Glomerular visceral epithelial cell (primary cell): ENCODE measurements at regions not wholly inside any gene's neighbourhood (a gene's known extent, or its start where the extent isn't known, plus 50 kb on each side); places are given as distances from the start of the nearest gene placed in this dataset.
A peak's percentile ranks its signal among the peaks of the same experiment; 100 is the strongest.

ENCODE experiments used
- DNase-seq: peaks from one replicate; pipeline ENCODE4 v3.0.0-alpha.2; 2016; ENCODE audit errors: extremely low spot score

DNA sequence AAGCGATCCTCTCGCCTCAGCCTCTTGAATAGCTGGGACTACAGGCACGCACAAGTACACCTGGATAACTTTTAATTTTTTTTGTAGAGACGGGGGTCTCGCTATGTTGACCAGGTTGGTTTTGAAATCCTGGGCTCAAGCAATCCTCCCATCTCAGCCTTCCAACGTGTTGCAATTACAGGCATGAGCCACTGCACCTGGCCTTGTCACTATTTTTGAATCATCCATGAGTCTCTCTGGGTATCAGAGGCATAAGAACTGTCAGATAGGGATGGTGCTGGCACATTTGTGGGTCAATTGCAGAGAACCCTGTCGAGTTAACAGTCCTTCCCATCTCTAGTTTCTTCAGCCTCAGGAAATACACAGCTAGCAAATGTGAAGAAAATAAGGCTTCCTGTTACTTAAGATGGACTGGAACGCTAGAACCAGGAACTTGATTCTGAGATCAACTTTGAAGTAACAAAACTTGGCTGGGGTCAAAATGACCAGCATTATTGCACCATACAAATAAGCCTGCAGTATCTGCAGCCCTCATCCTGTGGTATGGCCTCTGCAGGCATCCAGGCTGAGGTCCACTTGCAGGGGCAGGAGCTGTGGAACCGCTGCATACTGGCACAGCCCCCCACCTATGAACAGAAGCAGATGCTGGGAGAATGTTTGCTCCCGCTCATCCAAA lies 124.3 kb upstream of the GADD45A start:
- DNase-seq, result no peak

DNA sequence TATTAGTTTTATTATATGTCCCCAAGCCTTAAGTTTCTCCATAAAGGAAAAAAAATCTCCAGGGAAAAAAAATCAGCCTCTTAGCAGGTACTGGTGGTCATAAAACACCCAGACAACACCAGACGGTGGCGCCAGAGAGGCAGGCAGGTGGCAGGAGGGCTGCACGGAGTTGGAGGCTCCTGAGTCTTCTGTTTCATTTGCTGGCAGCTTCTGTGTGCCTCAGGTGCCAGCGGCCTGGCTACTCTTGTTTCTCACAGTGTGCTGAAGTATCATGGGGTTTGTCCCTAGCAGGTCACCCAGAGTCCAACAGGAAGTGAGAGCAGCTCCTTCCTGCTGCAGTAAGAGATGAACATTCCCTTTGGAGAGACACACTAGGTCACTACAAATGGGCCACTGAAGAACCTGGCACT lies 123.3 kb upstream of the GADD45A start:
- peak; percentile 89 for DNase-seq

DNA sequence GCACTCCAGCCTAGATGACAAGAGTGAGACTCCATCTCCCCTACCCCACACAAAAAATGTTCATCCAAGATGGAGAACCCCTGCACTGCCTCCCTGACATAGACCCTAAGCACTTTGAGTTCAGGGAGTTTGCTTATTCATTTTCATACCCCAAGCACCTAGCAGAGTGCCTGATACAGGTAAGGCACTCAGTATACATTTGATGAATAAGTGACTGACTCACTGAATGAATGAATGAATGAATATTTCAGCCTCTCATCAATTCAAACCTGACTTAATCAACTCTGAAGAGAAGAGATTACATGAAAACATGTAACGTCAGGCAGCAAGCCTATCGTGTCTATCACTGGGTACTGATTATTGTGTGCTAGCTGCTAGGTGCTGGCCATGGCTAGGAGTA lies 121.3 kb upstream of the GADD45A start:
- no peak for DNase-seq

DNA sequence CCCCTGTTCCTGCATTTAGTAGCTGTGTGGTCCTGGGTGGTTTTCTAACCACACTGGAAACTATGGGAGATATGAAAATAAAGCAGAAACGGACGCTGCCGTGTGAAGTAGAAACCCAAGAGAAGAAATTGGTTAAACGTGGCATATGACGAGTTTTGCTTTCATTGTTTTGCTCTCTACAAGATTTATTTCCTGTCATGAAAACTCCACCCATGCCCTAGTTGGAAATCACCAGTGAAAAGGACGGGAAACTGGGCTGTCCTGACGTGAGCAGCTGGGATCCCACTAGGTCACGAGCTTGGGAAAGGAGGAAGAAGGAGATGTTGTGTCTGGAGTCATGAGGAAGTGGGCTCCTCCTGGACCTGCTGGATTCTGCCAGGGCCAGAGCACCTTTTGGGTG lies 120.8 kb upstream of the GADD45A start:
- no peak for DNase-seq

DNA sequence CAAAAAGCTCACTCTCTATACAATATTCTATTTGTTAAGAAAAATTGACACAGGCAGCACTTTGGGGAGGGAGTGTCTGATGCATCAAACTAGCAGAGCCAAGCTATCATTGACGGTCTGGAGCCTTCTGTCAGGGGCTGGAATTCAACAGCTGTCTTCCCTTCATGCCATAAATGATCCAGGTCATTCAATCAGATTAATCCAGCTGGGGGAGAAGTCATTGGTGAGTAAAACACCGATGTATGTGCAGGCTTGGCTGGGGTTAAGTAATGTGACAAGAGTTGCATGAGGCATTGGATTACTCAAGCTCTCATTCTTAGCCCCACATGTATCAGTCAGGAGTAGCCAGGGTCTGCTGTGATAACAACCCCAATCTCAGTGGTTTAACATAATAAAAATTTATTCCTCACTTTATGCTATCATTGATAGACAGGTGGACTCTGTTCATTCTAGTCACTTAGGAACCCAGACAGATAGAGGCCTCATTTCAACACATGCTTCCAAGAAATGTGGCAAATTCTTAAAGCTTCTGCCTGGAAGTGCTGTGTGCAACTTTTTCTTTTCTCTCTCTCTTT lies 118.1 kb upstream of the GADD45A start:
- no peak for DNase-seq

DNA sequence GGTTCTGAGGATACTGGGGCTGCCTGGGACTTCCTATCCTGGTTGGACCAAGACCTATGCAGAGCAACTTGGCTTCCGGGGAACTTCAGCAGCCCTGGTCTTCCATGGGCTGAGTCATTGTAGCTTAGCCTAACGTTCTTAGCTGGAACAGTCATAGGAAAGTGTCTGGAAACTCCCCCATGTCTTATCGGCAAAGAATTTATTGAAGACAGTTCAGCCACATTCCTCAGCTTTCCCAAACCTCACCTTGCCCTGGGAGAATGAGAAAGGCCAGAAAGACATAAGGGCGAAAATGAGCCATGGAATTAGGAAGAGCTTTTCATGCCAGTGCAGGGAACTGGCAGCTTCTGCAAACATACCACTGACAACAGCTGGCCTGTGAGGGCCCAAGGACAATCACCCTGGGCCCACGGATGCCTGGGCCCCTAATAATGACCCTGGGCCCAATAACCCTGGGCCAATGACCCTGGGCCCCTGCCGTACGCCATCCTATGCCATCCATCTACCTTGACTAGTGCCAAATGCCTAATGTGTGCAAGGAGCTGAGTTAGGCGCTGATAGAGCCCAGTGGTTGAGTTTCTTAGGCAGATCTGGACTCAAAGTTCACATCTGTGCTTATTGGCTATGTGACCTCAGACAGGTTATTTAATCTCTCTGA lies 114.4 kb upstream of the GADD45A start:
- peak; percentile 93 for DNase-seq

DNA sequence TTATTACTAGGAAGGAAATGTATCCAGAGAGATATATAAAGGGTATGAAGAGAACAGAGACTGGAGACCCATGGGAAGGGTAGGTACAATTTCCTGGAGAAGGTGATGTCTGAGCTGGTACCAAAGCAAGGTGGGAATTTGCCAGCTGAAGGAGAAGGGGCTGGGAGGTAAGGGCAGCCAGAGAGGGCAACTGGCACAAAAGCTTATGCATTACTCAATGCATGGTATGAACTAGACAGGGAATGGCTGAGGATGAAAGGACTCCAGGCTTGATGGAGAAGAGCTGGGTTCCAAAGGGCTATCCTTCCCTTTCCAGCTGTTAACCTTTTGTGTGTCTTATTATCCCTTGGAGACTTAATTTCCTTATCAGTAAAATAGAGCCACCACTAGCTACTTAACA lies 113.6 kb upstream of the GADD45A start:
- DNase-seq, result no peak

DNA sequence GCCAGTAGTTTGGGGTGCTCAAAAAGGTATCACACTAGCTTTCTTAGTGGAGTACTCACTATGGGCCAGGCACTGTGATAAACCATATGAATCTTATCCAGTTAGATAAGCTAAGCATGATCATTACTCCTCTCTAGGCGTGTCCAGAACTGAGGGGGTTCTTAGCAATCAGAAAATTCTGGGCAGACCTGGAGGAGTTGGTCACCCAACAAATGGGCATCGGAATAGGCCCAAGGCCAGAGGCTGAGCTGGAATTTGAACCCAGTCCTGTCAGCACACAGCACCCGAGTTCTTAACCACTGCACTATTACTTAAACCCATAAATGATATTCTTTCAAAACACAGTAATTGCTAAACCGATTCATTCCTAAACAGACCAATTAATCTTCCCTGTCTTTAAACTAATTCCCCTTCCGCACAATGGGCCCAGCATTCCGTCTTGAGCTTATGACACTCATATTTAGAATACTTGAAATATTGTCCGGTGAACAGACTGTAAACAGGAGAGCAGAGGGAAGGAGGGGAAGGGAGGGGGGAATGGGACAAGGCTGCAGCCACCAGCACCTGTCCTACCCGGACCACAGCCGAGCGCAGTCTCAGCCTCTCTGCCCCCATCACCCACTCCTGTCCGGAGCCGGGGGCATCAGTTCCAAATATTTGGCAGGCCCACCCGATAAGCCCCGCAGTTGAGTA lies 113.0 kb upstream of the GADD45A start:
- DNase-seq, result no peak

DNA sequence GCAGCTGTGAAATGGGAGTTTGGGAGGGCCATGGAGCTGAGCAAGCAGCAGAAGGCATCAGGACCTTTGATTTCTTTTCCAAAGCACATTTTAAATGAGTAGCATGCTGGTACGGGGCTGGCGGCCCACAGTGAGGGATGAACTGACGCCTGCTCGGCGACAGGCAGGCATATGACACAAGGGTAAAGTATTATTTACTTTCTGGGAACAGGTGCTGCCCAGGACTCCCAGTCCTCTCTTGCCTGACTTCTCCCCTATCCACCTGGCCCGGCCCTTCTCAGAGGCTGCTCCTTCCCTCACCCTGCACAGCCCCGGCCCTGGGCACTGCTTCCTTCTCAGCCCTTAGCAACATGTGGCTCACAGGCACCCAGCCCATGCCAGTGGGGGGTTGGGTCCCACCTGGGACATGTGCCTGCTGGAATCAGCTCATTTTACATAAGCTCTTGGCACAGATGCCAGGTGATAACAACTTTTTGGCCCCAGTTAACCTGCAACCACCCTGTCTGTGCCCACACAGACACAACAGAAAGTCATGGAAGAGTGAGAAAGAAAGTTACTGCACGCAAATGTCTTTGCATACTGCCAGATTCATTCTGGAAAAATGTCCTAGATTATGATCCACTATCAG lies 112.3 kb upstream of the GADD45A start:
- DNase-seq, result no peak

DNA sequence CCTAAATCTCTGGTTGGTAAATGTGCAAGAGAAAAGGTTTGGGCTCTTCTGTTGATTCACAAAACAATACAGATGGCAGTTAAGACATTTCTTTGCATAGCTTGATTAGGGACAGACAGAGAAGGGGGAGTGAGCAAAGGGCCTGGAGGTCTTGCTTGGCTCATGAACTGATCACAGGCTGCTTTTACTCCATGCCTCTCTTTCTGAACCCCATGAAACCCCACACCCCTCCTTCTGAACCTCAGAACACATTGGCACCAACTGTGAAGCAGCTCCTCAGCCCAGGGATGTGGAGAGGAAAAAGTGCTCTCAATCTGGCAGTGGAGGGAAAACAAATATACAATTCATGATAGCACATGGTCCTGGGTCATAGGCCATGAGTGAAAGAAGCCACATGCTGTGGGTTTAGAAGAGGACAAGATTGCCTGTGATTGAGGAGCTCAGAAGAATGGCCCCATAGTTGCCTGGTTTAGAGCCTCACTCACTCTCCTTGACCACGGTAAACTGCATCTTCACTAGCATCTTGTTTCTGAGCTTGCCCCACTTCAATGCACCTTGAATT lies 111.6 kb upstream of the GADD45A start:
- DNase-seq, result no peak

DNA sequence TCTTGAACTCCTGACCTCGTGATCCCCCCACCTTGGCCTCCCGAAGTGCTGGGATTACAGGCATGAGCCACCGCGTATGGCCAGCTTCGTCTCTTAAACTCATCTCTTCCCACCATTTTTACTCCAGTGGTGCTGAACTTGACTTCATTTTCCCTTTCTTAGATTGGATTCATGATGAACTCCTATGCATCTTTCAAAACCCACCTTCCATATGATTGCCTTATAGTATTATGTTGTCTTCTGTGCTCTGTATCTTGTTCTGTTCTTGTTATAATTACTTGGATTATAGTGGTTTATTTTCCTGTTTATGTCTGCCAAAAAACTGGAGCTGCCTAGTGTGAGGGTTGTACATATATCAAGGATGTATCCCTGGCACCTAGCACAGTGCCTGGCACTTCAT lies 110.8 kb upstream of the GADD45A start:
- no peak for DNase-seq

DNA sequence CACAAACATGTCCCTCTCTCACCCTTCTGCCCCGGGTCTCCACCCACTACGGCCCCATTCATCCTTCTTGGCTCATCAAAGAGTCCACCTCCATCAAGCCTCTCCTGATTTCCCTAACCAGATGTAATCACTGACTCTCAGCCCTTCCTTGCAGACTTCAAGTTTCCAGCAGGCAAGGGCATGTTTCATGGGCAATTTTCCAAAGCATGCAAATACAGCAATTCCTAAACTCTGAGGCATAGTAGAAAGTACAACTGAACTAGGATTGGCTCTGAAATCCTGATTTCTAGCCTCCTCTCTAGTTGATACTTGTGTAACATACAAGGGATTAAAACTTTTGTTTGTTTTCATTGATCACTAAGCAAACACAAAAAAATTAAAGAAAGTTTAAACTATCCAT lies 109.1 kb upstream of the GADD45A start:
- no peak for DNase-seq

DNA sequence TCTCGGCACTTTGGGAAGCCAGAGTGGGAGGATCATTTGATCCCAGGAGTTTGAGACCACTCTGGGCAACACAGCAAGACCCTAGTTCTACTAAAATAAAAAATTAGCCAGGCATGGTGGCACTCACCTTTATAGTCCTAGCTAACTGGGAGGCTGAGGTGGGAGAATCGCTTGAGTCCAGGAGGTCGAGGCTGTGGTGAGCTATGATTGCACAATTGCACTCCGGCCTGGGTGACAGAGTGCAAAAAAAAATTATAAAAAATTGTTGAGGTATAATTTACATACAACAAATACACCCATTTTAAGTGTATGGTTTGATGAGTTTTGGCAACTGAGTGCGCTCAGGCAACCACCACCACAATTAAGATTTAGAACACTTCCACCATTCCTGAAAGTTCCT lies 108.5 kb upstream of the GADD45A start:
- DNase-seq, result no peak

DNA sequence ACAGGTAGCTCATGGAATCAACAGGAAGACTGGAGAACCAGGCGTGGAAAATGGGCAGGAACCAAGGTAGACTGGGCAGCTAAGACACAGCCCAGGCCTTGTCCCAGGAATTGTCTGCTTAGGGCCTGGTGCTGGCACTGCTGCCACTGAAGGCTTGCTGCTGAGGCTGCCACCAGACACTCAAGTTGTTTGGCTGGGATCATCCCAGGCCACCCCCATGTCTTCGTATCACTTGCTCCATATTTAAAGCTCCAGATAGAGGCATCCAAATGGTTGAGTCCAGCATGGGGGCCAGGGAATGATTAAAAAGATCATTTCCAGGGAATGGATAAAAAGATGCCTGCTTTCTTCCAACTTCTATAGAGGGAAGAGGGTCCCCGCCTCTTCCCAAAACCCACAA lies 107.4 kb upstream of the GADD45A start:
- no peak for DNase-seq

DNA sequence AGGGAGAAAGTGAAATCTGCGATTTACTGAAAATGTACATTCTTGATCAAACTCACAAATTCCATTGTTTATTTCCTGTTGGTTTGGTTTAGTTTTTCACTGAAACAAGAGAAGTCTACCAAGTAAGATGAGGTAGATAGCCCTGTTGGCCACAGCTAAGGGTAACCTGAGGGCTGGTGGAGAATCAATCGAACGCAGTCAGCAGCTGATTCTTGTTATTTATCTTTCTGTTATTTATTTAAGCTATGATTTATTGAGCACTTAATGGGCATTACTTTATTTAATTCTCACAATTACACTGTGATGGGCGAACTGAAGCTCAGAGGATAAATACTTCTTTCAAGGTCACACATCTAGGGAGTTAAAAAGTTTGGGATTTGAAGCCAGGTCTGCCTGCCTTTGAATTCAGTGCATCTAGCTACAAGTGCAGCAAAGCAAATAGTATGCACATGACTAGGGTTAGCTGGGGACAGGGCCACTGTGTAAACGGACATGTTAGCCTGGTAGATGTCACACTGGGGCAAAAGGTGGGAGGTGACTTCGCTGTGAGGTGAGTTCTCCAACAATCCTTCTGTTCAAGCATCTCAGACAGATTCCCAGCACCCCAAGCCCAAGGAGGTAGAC lies 106.5 kb upstream of the GADD45A start:
- no peak for DNase-seq

DNA sequence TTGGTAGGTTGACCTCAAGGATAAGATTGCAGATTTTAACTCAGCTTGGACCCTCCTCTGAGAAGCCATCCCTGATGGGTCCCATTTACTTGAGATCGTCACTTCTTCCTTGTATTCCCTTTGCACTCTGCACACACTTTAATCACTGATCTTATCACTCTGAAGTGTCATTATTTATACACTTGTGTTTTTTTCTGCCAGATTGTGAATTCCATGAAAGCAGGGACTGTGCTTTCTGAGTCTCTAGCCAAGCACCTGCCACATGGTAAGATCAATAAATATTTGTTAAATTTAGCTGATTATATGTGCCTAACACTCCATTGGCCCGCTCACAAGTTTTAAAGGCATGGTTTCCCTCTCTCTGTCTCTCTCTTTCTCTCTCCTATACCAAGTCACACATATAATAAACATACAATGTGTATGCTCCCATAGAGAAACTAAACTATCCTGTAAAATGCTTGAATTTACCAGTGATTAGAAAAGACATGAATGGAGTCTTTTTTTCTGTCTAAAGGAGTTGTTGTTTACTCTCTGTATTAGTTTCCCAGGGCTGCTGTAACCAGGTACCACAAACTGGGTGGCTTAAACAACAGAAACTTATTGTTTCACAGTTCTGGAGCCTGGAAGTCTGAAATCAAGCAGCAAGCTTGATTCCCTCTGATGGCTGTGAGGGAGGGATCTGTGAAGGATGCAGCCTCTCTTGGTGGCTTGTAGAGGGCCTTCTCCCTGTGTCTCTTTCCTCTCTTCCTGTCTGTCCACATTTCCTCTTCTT lies 105.2 kb upstream of the GADD45A start:
- DNase-seq, result no peak

DNA sequence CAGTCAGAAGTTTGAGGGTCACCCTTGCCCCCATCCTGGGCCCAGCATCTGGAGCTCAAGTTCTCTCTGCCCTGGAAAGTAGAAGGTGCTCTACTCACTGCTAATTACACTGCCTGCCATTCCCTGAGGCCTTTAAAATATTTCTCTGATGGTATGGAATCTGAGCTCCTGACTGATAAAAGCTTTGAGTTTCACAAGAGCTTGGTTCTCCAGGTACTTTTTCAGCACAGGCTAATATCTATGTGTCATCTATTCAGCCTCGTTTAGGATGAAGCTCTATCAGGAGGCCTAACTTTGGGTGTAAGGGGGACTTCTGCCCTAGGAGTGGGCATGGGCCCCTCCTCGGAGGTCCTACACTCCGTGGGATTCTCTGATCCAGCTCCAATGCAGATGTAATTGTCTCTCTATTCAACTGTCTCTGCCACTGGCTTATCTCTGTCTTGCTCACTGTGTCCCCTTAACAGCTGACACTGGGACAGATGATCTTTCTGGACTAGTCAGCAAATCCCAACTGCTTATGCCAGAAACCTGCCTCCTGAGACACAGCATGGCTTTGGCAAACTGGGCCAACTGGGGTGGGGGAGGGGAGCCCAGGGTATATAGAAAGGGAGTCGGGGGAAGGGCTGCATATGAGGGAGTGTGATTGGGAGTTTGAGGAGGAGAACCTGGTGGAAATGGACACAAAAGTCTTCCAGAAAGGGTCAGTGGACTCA lies 104.2 kb upstream of the GADD45A start:
- DNase-seq, result no peak

DNA sequence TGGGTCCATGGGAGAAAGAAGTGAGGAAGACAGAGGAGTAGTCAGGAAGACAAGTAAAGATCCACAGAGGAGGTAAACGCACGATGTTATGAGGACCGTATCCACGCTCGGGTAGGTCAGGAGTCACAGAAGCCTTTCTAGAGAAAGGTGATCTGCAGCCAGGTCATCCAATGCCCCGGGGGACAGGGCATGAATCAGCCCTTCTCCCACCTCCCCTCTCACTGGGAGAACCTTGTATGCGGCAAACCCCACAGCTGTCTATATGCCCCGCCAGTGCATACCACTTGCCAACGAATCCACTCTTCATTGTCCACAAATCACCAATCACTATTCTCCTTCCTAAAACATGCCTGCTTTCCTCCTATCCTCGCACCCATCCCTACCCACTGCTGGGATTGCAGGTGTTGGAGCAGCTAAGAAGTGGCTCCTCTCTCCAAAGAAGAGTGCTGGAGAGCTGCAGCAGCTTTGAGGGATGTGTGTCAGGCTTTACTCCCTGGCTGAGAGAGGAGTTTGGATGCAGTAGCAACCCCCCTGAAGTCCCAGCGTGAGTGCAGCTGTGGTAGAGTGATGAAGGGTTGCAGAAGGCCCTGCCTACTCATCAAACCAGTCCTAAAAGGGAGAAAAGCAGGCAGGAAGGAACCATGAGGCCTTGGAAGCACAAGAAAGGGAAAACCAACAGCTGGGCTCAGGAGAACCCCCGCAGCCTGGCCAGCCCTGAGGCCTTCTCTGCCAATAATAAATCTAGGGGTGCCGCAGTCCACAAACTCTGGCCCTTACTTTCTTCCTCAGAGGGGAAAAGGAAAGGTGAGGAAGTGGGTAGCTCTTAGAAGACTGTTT lies 102.2 kb upstream of the GADD45A start:
- no peak for DNase-seq

DNA sequence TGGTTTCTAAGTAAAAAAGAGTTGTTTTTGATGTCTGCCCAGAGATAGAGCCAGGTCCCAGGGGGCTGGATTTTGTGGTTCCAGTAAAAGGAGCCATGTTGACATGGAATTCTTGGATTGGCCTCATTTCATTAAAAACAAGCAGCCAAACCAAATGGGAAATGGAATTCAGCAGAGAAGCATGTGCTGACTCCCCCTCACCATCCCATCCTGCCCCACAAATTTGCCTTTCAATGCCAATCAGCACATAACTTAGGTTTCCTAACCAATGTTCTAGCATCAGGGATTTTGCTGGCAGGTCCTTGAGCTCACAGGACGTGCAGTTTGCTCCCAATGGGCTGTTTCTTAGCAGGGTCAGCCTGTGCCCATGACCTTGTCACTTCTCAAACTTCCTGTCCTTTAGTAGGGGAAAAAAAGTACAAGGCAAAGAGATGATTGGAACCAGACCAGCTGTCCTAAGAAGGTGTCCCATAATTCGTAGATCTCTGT lies 101.5 kb upstream of the GADD45A start:
- DNase-seq, result no peak
